ENCODE measurements at regions not wholly inside any gene's neighbourhood (a gene's known extent, or its start where the extent isn't known, plus 50 kb on each side); places are given as distances from the start of the nearest gene placed in this dataset.

DNA sequence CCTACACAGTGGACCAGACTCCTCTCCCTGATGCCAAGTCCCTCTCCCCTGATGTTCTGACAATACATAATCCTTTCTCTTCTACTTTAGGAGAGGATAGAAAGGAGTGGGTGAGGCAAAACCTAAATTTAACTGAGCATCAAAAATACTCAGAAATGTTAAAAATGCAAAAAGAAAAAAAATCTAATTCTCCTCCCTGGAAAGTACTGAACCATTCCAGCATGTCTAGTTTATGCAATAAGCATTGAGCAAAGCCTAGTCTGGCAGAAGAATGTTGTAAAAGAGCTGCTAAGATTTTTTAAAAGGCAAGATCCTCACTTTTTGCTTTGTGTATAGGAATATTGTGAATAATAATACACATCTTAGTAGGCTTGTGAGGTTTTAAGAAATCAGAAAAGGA is 116.6 kb upstream of the STXBP5 start:
- DNase-seq, result no peak

DNA sequence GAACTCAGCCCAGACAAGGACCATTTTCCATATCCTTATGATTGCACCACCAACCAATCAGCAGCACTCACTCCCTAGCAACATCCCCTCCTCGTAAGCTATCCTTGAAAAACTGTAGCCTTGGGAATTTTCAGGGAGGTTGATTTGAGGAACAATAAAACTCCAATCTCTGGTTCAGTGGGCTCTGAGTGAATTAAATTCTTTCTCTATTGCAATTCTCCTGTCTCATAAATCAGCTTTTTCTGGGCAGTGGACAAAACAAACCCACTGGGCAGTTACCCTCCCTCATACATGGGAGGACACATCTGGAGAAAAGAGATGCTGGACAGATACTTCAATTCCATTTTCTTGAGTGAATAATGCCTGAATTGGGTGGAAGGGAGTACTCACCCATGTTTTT is 115.4 kb upstream of the STXBP5 start:
- no peak for DNase-seq

DNA sequence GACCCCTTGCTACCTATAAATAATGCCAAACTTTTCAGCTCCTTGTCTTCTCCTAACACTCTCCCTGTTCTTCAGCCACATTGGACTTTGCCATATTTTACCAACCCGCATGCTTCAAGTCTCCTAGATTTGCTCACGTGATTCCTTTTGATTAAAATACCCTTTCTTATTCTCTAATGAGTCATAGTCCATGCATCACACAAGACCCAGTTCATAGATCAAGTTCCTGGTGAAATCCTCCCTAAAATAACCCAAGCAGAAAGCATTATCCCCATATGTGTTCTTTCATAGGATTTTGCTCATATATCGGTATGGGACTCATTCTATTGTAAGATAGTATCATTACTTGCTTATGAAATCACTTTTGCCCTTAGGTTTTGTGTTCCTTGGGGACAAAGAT is 108.9 kb upstream of the STXBP5 start:
- DNase-seq, result no peak

DNA sequence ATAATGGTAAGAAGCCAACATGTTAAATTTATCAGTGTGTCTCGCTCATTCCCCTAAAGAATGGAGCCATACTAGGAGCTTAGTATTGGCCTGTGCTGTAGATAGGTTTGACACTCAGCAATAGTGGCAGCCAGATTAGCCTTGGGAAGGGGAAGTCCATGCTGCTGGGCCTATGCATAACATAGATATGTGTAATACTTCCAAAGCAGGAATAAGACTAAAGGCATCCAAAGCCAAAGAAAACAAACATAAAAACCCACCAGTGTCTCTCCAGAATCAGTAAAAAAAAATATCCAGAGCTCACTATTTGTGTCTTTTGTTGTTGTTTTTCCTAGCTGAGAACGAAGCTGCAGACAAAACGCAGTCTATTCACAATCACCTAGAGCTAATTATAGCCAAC is 104.2 kb upstream of the STXBP5 start:
- DNase-seq, result no peak

DNA sequence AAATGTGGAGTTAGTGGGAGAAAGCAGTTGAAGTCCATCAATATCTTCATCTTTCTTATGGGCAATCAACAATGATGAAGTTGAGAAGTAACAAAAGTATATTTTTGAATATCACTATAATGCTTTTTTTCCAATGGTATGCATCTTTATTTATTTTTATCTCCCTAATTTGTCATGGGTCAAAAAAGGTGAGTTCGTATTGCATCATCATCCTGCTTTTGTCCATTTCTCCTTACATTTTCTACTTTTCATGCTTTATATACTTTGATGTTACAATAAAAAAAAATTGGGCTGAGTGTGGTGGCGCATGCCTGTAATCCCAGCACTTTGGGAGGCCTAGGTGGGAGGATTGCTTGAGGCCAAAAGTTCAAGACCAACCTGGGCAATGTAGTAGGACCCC is 101.2 kb upstream of the STXBP5 start:
- no peak for DNase-seq

DNA sequence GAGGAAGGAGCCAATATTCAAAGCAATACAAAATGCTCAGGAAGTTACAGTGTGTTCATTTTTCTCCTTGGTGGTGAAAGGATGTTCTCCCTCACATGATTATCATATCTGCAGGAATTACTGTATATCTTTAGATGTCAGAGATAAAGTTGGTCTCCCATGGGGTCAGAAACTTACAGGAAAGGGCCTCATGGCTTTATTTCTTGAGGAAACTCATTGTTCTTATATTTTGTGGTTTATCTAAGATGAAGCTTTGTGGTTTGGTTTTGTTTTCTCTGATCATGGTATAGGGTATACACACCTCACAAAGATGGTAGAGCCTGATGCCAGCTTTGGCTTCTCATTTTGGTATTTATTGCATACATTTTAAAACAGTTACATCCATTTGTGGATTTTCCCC is 100.5 kb upstream of the STXBP5 start:
- no peak for DNase-seq

DNA sequence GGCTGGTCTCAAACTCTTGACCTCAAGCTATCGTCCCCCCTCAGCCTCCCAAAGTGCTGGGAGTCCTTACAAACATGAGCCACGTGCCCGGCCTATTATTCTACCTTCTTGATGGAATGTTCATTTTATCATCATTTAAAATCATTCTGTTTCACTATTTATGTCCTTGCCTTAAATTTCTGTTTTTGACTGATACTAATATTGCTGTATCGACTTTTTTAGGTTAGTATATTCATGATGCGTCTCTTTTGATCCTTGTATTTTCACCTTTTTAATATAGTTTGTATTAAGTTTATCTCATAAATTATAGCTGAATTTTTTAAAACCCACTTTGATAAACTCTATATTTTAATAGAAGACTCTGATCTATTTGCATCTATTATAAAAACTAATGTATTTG is 98.4 kb upstream of the STXBP5 start:
- no peak for DNase-seq

DNA sequence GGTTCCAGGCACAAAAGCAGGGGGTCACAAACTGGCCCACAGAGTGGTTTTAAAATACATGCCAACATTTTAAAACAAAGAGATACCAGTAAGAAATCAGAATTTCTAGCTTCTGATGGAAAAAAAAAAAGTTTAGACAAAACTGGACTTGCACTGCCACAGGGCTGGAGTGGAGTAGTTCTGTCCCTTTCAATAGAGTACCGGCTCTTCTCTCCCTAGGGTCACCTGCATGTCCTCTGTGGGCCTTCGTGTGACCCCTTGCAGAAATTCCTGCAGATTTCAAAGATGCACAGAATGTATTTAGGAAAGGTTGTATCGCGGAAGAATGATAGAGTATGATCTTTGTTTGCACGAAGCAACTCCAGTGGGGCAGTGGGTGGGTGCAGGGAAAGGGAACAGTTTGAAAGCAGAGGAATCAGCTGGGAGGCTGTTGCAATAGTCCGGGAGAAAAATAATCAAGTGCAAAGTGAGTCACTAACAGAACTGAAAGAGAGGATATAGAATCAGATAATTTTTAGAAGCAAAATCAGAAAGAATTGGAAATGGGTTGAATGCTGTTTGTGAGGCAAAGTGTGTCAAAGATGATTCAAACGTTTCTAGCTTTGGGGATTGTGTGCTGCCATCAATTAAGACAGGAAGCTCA is 97.3 kb upstream of the STXBP5 start:
- no peak for DNase-seq

DNA sequence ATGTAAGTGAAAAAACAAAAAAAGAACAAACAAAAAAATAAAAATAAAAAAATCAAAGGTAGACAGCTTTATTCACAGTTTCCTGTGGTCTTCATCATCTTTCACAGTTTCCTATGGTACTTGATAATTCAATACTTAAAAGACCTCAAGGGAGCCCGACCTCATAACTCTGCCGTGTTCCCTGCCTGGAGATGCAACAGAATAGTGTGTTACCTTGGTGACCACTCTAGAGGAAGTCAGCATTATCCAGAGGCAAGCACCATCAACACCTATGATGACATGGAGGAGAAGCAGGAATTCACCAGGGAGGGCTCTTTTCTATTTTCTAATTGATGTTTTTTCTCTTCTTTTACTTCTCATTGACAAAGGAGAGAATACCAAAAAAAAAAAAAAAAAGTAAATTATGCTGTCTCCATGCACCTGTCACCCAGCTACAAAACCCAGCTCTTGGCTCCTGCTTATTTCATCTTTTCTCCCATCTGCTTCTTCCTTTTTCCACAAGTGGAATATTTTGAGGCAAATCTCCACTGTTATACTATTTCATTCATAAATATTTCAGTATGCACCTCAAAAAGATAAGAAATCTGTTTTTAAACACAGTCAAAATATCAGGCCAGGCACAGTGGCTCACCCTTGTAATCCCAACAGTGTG is 95.8 kb upstream of the STXBP5 start:
- DNase-seq, result no peak

DNA sequence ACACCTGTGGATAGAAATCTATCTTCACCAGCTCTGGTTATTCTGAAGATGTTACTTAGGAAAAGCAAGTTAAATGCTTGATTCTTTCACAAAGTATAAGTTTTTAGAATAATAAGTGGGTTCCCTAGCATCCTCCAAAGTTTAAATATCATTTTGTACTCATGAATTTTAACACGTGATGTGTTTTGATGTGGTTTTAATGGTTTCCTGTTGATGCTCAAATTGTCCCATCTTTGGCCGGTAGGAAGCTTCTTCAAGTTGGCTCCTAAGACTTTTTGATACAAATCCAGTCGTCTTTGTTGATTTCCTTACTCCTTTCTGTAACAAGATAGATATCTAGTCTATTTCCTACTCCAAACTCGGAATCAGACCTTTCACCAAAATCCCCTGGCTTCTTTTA is 94.5 kb upstream of the STXBP5 start:
- peak in 1 of 2 donors; percentile 45 for DNase-seq

DNA sequence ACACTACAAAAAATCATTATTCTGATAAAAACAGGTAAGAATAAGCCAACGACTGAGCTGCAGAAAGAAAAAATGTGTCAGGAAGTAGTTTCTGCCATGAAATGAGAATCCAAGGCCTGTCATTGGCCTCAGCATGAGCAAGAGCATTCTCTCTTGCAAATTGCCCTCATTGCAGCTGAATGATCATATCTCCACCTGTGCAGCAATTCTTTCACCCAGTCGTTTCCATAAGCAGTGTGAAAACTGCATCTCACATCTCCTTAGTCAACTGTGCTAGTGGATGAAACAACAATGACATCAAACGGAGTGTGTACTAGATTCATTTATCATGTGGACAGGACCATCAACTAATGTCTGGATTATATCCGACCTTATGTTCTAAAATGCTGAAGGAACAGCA is 88.2 kb upstream of the STXBP5 start:
- no peak for DNase-seq

DNA sequence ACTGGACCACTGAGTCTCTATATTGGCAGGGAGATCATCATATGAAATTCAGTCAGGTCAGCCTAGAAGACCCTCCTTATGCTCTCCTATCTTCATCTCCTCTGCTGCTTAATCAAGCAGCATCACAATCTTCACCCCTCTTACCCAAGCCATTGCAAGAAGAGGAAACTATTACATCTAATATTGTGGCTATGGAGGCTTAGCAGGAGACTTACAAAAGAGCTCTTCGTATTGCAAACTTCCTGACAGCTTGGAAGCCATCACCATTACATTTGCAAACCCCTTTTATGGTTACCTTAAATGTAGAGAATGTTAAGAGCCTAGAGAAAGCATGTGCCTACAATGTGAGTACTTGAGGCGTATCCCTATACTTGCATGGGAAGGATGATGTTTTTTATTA is 87.2 kb upstream of the STXBP5 start:
- no peak for DNase-seq

DNA sequence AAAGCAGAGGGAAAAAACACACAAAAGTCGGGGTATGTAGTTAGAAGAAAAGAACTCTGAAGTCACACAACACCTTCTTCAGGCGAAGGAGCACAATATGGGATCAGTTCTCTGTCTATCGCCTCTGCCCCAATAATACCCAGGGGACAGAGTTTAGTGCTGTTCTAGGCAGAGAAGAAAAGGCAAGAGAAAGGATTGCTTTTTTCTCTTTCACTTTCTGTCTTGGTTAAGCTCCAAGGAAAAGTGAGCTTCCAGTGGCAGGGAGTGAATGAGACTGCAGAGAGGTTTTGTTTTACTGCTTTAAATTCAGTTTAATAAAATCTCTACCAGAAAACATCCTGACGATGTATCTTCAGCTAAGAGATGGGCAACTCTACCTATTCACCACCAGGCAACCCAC is 86.6 kb upstream of the STXBP5 start:
- DNase-seq, result no peak

DNA sequence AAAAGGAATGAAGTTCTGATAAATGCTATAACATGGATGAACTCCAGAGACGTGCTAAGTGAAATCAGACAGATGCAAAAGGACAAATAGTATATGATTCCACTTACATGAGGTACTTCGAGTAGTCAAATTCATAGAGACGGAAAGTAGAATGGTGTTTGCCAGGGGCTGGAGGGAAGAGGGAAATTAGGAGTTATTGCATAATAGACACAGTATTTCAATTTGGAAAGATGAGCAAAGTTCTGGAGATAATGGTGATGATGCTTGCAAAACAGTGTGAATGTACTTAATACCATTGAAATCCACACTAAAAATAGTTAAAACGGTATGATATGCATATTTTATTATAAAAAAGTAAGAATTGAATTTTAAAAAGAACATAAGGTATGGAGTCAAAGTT is 84.9 kb upstream of the STXBP5 start:
- no peak for DNase-seq

DNA sequence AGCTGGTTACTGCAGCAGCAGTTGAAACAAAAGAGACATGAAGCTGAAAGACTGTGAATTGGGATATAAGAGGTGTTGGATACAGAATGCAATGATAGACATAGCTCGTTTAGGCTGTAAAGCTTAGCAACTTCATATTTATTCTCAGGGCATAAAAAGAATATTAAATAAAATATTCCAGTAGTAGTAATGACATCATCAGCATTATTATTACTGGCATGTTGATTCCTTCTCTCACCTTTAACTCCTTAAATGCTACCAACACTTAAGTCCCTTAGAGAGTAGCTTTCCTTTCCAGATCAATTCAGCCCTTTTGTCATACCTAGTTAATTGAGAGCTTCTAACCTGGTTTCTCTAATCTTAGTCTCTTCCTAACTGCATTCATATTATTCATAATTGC is 81.4 kb upstream of the STXBP5 start:
- DNase-seq, result no peak

DNA sequence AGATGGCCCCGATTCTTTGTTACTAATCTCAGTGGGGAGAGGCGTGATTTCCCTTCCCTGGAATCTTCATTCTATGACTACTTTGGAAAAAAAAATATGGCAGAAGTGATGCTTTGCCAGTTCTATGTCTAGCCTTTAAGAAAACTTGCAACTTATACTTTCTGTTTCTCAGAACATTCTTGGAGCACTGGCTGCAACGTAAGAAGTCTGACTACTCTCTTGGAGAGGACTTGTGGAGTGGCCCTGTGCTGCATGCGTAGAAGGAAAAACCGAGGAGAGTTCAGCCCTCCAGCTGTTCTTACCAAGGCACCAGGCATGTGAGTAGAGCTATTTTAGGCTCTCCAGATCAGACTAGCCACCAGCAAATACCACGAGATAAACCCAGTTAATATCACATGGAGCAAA is 77.6 kb upstream of the STXBP5 start:
- no peak for DNase-seq

DNA sequence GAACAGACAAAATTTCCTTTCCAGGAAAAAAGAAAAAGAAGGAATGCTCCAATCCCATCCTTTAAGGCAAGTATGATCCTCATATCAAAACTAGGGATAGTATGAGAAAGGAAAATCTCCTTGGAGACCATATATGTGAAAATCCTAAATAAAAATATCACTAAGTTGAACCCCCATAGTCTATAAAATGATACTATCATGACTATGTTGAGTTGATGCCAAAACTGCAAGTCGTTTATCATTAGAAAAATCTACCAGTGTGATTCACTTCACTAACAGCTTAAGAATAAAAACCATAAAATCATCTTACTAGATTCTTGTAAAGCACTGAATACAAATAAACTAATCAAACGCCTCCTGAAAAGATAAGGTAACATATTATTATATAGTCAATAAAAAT is 76.6 kb upstream of the STXBP5 start:
- no peak for DNase-seq

DNA sequence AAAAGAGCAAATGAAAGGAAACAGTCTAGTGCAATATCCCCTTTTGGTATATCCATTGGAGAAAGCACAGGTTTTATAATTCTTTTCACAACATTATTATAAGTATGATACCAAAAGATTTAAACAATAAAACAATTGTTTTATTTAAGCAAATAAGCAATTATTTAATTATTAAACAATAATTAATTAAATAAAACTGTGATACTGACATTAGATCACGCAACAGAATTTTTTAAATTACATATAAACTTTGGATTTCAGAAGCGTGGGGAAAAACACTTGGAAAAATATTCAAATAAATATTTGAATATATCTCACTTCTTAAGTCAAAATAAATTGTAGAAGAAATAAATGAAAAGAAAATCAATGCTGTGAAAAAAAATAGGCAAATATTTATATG is 76.2 kb upstream of the STXBP5 start:
- DNase-seq, result no peak

DNA sequence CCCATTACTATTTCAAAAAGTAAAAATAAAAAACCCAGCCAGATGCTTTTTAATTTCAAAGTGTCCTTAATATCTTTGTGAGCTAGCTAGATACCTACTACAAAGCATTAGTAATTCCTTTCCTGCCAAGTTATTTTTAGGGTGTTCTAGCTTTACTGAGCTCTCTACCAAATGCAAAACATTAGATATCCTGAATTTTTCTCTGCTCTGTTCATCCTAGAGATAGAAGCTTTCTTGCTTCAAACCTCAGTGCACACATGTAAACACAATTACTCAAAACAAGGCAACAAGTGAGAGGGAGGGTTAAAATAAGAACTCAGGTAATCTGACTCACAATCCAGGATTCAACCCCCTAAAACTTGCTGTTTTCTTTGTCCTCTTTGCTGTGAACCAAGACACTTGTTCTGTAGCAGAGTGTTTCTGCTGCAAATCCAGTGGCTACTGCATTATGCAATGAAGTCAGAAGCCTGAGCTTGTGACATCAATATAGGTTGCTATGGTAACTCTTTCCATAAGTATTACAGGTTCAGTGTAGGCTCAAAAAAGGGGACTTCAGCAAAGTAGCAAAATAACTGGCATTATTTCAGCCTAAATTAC is 72.6 kb upstream of the STXBP5 start:
- no peak for DNase-seq

DNA sequence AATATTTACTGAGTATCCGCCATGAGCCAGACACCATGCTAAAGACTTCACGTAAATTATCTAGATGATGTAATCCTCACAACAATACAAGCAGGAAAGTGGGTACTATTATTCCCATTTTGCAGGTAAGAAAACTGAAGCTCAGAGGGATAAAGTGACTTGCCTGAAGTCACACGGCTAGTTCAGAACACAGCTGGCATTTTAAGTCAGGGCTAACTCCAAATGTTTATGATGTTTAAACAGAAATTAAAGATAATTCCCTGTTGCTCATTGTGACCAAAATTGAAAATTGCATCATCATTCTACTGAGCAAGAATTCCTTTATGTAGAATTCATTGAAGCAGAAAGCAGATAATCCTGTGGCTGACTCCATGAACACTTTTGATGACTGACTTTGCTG is 71.3 kb upstream of the STXBP5 start:
- no peak for DNase-seq

DNA sequence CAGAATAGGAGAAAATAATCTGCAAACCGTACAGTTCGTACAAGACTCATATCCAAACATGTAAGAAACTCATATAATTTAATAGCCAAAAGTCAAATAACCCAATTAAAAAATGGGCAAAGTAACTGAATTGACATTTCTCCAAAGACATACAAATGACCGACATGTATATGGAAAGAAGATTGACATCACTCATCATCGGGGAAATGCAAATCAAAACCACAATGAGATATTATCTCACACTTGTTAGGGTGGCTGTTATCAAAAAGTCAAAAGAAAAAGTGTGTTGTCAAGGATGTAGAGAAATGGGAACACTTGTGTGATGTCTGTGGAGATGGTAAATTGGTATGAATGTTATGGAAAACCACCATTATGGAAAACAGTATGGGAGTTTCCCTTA is 70.5 kb upstream of the STXBP5 start:
- DNase-seq, result no peak

DNA sequence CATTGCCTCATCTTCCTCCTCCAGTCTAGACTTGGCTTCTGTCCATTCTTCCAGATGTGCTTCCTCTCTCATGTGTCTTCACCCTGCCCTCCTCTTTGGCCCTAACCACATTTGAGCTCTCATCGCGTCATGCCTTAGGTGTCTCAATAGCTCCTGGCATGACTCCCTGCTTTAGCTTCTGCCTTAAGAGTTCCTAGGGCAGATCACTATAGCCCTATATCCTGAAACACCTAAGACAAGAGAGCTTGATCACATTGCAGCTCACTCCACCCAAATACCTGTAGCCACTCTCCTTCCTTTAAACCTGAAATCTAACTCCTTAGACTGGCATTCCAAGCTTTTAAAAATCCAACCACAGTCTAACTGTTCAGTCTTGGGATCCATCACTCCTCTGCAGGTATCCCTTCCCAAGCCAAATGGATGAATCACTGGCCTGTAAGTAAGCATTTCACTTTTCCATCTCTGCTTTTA is 69.0 kb upstream of the STXBP5 start:
- no peak for DNase-seq

DNA sequence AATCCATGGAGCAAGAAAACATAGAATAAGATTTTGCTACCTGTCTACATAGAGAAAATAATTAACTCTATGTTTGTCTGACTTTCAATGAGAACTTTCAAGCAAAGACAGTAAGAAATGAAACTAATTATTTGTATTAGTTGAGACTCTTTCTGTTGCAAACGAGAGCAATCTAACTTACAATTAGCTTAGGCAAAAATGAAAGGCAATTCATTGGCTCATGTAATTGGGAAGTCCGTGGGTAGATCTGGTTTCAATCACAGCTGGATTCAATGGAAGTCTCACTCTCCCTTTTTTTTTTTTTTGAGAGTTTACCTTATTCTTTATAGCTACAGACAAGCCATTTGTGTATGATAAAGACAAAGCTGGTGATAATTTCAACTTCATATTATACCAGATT is 68.2 kb upstream of the STXBP5 start:
- no peak for DNase-seq

DNA sequence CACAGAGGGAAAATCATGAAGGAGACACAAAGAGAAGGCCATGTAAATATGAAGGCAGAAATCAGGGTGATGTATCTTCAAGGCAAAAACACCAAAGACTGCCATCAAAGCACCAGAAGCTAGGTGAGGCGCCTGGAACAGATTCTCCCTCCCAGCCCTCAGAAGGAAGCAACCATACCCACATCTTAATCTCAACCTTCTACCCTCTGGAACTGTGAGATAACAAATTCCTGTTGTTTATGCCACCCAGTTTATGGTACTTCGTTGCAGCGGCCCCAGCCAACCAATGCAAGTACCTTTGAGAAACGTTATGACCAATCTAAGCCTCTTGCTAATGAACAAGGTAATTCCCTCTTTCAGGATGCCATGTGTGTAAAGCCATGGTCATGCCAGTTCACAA is 66.2 kb upstream of the STXBP5 start:
- DNase-seq, result no peak

DNA sequence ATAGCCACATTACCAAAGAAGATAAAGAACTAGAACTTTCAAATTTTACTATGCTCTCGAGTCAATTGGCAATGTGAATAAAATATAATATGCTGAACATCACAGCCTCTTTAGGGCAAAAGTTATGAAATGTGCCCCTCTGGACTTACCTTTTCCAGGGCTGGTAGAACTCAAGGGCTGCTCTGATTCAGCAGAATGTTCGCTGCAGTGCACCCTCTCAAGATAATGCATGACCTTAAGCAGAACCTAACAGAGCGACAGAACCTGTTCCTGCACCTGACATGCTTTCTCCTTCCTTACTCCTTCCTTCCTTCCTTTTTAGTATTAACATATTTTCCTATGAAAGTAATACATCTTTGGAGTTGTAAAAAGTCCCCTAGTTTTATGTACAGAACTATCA is 65.4 kb upstream of the STXBP5 start:
- DNase-seq, result no peak
